BLaER1 treated with 17β-estradiol and CSF1 and Interleukin-3, amounts not matched to agents 10 nM and 100 nM (cell line): ENCODE measurements at regions not wholly inside any gene's neighbourhood (a gene's known extent, or its start where the extent isn't known, plus 50 kb on each side); places are given as distances from the start of the nearest gene placed in this dataset.

Source experiments
- H3K27ac ChIP-seq, 11 experiments: shearing (Covaris generic); formaldehyde crosslinking; 2 replicates each; pipeline ENCODE4 v1.8.1; 2022
- H3K27me3 ChIP-seq, 11 experiments: shearing (Covaris generic); formaldehyde crosslinking; 2 replicates each; pipeline ENCODE4 v1.8.1; 2022
- H3K36me3 ChIP-seq, 11 experiments: shearing (Covaris generic); formaldehyde crosslinking; 2 replicates each; pipeline ENCODE4 v1.8.1; 2022
- H3K4me1 ChIP-seq, 10 experiments: shearing (Covaris generic); formaldehyde crosslinking; 2 replicates each; pipeline ENCODE4 v1.8.1; 2022
- H3K4me2 ChIP-seq, 11 experiments: shearing (Covaris generic); formaldehyde crosslinking; 2 replicates each; pipeline ENCODE4 v1.8.1; 2022
- H3K4me3 ChIP-seq, 10 experiments: shearing (Covaris generic); formaldehyde crosslinking; 2 replicates each; pipeline ENCODE4 v1.8.1; 2022
- H3K9ac ChIP-seq, 11 experiments: shearing (Covaris generic); formaldehyde crosslinking; 2 replicates each; pipeline ENCODE4 v1.8.1; 2022
- H3K9me3 ChIP-seq, 11 experiments: shearing (Covaris generic); formaldehyde crosslinking; replicated peaks in 1 of 11; 2 replicates each; pipeline ENCODE4 v1.8.1; 2022
- H4K20me1 ChIP-seq, 11 experiments: shearing (Covaris generic); formaldehyde crosslinking; 2 replicates each; pipeline ENCODE4 v1.8.1; 2022
- Cebpa-rat ChIP-seq, 11 experiments: shearing (Covaris generic); IDR thresholded peaks; 2 replicates each; pipeline ENCODE4 v1.8.1; 2022

DNA sequence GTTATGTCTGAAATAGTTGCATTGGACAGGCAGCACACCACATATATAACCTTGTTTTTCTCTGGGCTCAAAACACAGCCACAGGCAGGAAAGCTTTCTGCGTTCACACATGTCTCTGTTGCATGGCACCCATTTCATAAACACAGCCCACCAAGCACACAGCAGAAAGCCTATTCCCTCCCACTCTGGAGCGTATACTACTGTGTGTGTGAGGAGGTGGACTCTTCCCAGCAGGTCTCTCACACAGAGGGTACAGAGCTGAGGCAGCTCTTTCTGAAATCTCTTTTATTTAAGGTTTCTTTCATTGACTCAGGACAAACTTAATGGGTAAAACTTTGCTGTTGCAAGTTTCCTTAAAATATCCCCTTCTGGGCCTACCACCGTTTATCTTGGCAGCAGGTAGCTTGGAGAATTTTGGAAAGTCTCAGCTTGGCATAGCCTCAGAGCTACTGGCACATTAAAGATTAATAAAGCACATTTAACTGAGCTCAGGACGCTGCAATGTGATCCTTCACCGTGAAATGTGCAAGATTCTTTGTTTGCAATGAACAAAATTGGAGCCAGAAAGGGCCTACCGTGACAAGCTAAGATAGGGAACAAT lies 105.1 kb upstream of the NCKAP5 start:
- Histone ChIP-seq H3K4me1 (peaks cover 0 to 5% (median 0%) of the 10 kb centered on the region in 10 experiments; a peak in 1 of 20 replicates), H3K36me3 (0 out of 22 replicates have a peak, but pooled peaks cover 0 to 4% (median 0%) of the 10 kb centered on the region in 11 experiments), H3K9ac (no peak overlapping the region), H3K4me3 (no peak overlapping the region), H3K27ac (no peak overlapping the region), H3K27me3 (no peaks in the 10 kb centered on the region), H3K4me2 (no peak overlapping the region), H3K9me3 (peaks cover 6 to 10% (median 7%) of the 10 kb centered on the region in 11 experiments; a peak in 19 of 22 replicates), H4K20me1 (no peaks in the 10 kb centered on the region)
- TF ChIP-seq Cebpa-rat (IDR thresholded peaks at IDR 0.05), result no peak

DNA sequence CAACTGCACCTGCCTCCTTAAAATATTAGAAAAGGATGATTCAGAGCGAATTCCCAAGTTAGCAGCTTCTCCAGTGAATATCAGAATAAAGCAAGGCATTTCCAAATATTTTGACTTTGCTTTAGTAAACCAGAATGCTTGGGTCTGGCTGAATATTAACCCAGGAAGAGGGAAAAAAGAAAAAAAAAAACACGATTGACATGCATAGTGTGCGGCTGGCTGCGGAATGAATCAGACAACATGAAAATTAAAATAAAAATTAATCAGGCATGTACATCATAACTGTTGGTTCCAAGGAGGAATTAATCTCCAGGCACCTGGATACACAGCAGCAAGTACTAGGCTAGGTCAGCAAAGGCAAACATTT lies 105.8 kb upstream of the NCKAP5 start:
- TF ChIP-seq Cebpa-rat (IDR thresholded peaks at IDR 0.05), result no peak
- Histone ChIP-seq H3K9ac (no peak overlapping the region), H3K4me3 (no peak overlapping the region), H3K27ac (no peak overlapping the region), H3K9me3 (peaks cover 0 to 3% (median 2%) of the 10 kb centered on the region in 11 experiments; a peak in 15 of 22 replicates), H3K27me3 (no peaks in the 10 kb centered on the region), H3K4me2 (no peak overlapping the region), H3K36me3 (0 out of 22 replicates have a peak, but pooled peaks cover 0 to 1% (median 0%) of the 10 kb centered on the region in 11 experiments), H3K4me1 (peaks cover 0 to 5% (median 0%) of the 10 kb centered on the region in 10 experiments; a peak in 1 of 20 replicates), H4K20me1 (no peaks in the 10 kb centered on the region)

DNA sequence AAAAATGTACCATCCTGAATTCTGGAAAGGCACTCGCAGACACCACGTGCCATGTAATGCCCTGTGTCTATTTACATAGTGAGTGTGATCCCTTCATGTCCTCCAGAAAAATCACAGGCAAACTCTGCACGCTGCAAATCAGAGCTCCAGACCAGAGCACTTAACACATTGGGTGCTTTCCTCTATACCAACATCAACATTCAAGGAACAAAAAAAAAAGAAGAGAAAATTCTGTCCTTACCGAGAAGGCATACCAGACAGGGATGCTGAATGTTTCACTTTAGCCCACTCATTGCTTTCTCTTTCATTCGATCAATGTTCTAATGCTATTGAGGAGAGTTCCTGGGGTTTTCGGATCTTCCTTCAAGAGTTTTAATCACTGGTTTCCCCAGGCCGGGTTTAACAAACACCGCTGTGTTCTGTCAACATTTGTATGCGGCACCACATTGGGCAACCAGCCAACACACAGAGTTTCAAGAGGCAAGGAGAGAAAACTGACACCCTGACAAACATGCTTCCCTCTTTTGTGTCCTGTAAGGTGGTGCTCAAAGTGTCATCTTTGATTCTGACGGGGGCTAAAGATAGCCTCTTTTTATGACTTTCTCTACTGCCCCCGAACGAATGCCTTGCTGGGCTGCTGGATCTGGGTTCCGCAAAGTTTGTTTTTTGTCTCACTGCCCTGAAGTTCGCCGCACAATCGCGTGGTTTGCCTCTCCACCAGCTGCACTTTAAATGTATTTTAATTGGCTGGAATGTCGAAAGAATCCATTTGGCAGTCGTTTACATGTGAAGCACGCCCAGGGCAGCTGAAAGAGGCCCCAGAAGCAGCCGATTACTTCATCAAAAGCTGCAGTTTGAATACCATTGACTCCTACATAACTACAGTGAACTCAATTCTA lies 106.4 kb upstream of the NCKAP5 start:
- H3K4me1 ChIP-seq, result peaks cover 0 to 5% (median 0%) of the 10 kb centered on the region in 10 experiments; a peak in 1 of 20 replicates
- H3K27me3 ChIP-seq, result no peaks in the 10 kb centered on the region
- no peak overlapping the region for H3K27ac ChIP-seq
- no peaks in the 10 kb centered on the region for H3K36me3 ChIP-seq
- no peak overlapping the region for H3K4me2 ChIP-seq
- no peaks in the 10 kb centered on the region for H4K20me1 ChIP-seq
- no peak overlapping the region for H3K4me3 ChIP-seq
- no peaks in the 10 kb centered on the region for H3K9me3 ChIP-seq
- no peak overlapping the region for H3K9ac ChIP-seq
- TF ChIP-seq Cebpa-rat (IDR thresholded peaks at IDR 0.05), result no peak

DNA sequence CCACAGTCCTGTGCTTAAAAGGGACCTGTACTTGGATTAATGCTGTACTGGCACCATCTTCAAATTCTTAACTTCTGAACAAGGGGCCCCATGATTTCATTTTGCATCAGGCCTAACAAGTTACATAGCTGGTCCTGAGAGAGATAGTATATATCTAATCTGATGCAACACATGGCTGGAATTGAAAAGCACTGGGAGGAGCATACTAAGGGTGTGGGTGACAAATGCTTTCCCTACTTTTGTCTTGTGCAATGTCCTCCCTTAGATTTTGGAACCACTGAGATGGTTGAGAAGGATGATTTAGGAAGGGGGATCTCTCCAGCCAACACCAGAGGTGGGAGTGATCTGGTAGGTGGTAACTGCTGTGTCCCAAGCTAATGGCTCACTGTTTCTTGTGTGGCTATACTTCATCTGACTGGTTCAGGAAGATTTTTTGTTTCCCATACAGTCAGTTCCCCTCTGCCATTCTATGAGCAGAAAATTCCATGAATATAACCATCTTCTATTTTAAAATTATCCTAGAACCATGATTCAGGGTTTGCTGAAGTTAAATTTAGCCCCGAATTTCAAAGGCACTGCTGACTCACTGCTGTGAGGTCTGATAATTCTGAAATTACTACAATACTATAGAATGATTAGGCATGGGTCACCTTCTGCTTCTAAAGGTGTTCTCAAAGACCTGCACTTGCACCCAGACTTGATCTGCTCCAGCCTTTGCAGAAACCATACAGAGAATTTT lies 108.3 kb upstream of the NCKAP5 start:
- H3K4me2 ChIP-seq, result peak overlapping the region in 1 of 11 experiments; percentile 7; a peak in 1 of 22 replicates
- H3K36me3 ChIP-seq, result no peaks in the 10 kb centered on the region
- H3K9me3 ChIP-seq, result no peaks in the 10 kb centered on the region
- H4K20me1 ChIP-seq, result no peaks in the 10 kb centered on the region
- H3K4me1 ChIP-seq, result peaks cover 0 to 5% (median 0%) of the 10 kb centered on the region in 10 experiments; a peak in 1 of 20 replicates
- no peak for TF ChIP-seq Cebpa-rat (IDR thresholded peaks at IDR 0.05)
- H3K4me3 ChIP-seq, result no peak overlapping the region
- H3K27me3 ChIP-seq, result no peaks in the 10 kb centered on the region
- no peak overlapping the region for H3K27ac ChIP-seq
- H3K9ac ChIP-seq, result no peak overlapping the region

GRCh38 chr2:133680343-133681049 lies 112.2 kb upstream of the NCKAP5 start:
- Histone ChIP-seq H4K20me1 (no peaks in the 10 kb centered on the region), H3K9me3 (no peaks in the 10 kb centered on the region), H3K27me3 (no peaks in the 10 kb centered on the region), H3K27ac (no peak overlapping the region), H3K9ac (no peak overlapping the region), H3K4me1 (peaks cover 0 to 5% (median 0%) of the 10 kb centered on the region in 10 experiments; a peak in 1 of 20 replicates), H3K36me3 (no peaks in the 10 kb centered on the region), H3K4me3 (no peak overlapping the region), H3K4me2 (no peak overlapping the region)
- no peak for TF ChIP-seq Cebpa-rat (IDR thresholded peaks at IDR 0.05)

GRCh38 chr2:133682347-133682746 lies 114.1 kb upstream of the NCKAP5 start:
- no peaks in the 10 kb centered on the region for H3K27me3 ChIP-seq
- H3K9me3 ChIP-seq, result no peaks in the 10 kb centered on the region
- H3K4me3 ChIP-seq, result no peak overlapping the region
- H3K4me1 ChIP-seq, result no peaks in the 10 kb centered on the region
- no peaks in the 10 kb centered on the region for H4K20me1 ChIP-seq
- H3K4me2 ChIP-seq, result no peak overlapping the region
- no peaks in the 10 kb centered on the region for H3K36me3 ChIP-seq
- no peak overlapping the region for H3K27ac ChIP-seq
- no peak overlapping the region for H3K9ac ChIP-seq
- TF ChIP-seq Cebpa-rat (IDR thresholded peaks at IDR 0.05), result no peak

DNA sequence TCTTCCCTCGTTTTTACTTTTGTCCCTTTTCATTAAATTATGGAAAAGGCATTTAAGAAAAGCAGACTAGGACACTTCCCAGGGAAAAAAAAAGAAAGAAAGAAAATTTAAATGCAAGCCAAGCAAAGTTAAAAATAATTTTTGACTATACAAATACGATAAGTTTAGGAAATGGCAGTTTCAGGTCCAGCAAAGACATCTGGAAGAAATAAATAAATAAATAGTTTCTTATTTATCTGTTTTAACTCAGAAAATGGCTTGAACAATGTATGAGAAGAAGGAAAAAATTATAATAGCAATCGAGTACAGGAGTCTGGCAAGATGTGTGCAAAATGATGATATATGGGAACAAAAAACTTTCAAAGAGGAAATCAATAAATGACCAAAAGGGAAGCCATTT lies 114.6 kb upstream of the NCKAP5 start:
- Histone ChIP-seq H3K4me2 (no peak overlapping the region), H3K4me3 (no peak overlapping the region), H3K27me3 (no peaks in the 10 kb centered on the region), H4K20me1 (no peaks in the 10 kb centered on the region), H3K4me1 (no peaks in the 10 kb centered on the region), H3K9me3 (no peaks in the 10 kb centered on the region), H3K9ac (no peak overlapping the region), H3K36me3 (no peaks in the 10 kb centered on the region), H3K27ac (no peak overlapping the region)
- no peak for TF ChIP-seq Cebpa-rat (IDR thresholded peaks at IDR 0.05)

DNA sequence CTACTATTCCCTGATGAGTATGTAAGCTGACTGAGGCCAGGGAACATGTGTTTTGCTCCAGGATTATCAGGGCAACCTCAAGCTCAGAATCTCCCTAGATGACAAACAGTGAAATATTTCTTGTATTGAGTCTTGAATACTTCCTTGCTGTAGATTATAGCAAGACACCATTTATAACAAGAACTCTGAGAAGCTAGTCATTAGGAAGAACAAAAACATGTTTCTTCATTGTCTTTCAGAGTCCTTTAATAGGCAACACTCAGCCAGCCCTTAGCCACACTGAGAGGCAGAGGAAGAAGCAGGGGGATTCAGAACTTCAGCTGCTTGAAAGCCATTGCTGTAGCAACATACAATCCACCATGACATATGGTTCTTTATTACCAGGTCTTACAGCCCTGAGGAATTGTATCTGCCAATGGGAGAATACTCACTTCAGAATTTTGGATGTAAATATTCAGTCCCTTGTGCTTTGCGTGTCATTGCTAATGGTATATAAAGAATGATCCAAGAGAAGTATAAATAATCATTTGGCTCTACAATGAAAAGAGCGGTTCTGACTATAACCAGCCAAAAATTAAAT lies 117.5 kb upstream of the NCKAP5 start:
- H3K9me3 ChIP-seq, result no peaks in the 10 kb centered on the region
- no peak overlapping the region for H3K4me3 ChIP-seq
- no peaks in the 10 kb centered on the region for H3K4me1 ChIP-seq
- H3K27ac ChIP-seq, result no peak overlapping the region
- no peak overlapping the region for H3K9ac ChIP-seq
- H3K36me3 ChIP-seq, result no peaks in the 10 kb centered on the region
- H3K4me2 ChIP-seq, result no peak overlapping the region
- no peaks in the 10 kb centered on the region for H3K27me3 ChIP-seq
- no peaks in the 10 kb centered on the region for H4K20me1 ChIP-seq
- TF ChIP-seq Cebpa-rat (IDR thresholded peaks at IDR 0.05), result no peak
